ENCODE measurements at regions not wholly inside any gene's neighbourhood (a gene's known extent, or its start where the extent isn't known, plus 50 kb on each side); places are given as distances from the start of the nearest gene placed in this dataset.

GRCh38 chr15:47182818-47183217 lies 534.5 kb upstream of the SEMA6D start:
- H4K5ac ChIP-seq (ENCODE audit: insufficient read length, low read depth, low read length) = no peak overlapping the region
- peaks cover 78% of the 10 kb centered on the region for H3K27me3 Mint-ChIP-seq (ENCODE audit: low read depth)

More at GRCh38 chr15:47182818-47183217, 534.5 kb upstream of the SEMA6D start:
- Histone ChIP-seq H2BK5ac (ENCODE audit: insufficient read length, low read length) (no peak overlapping the region), H3K14ac (ENCODE audit: insufficient read depth, low read length) (no peak overlapping the region), H3K27ac (ENCODE audit: insufficient read length, low read depth, low read length) (no peak overlapping the region), H3K79me1 (ENCODE audit: insufficient read depth, low read depth, low read length, poor library complexity, severe bottlenecking) (no peaks in the 10 kb centered on the region), H3K23me2 (ENCODE audit: insufficient read length, low read depth, low read length, poor library complexity, severe bottlenecking) (peaks cover 13% of the 10 kb centered on the region), H2BK20ac (ENCODE audit: low read depth, low read length, poor library complexity, severe bottlenecking) (no peak overlapping the region), H4K91ac (ENCODE audit: insufficient read length, low read depth, low read length) (no peak overlapping the region), H2AK5ac (ENCODE audit: insufficient read length, low read length) (no peak overlapping the region), H4K8ac (replicated peaks; ENCODE audit: insufficient read length, low read depth, low read length) (no peak overlapping the region), H3K9me3 (ENCODE audit: control insufficient read depth, low read depth, low read length) (no peaks in the 10 kb centered on the region), H3K4me2 (ENCODE audit: insufficient read depth, insufficient read length, low read length) (no peak overlapping the region), H3K79me2 (ENCODE audit: insufficient read depth, low read length) (no peaks in the 10 kb centered on the region), H3T11ph (ENCODE audit: low read length) (no peak overlapping the region), H3K18ac (ENCODE audit: insufficient read length, low read depth, low read length) (no peak overlapping the region), H4K20me1 (ENCODE audit: control insufficient read depth, insufficient read depth, insufficient read length) (no peaks in the 10 kb centered on the region), H3K4me1 (ENCODE audit: insufficient read depth, low read length) (peaks cover 2% of the 10 kb centered on the region; the same call in 1 of the 2 replicates), H2AFZ (ENCODE audit: low read length) (no peak overlapping the region), H3K27me3 (ENCODE audit: insufficient read depth, low read length) (peaks cover 31% of the 10 kb centered on the region; the same call in 1 of the 2 replicates), H3K56ac (ENCODE audit: insufficient read length, low read depth, low read length) (no peak overlapping the region), H2BK12ac (ENCODE audit: insufficient read length, low read depth, low read length) (no peak overlapping the region), H2BK120ac (ENCODE audit: low read depth, low read length, poor library complexity, severe bottlenecking) (no peak overlapping the region), H3K23ac (ENCODE audit: insufficient read length, low read depth, low read length) (no peak overlapping the region), H3K9ac (ENCODE audit: extremely low read depth, insufficient read length, low read length) (no peak overlapping the region), H2BK15ac (ENCODE audit: low read depth, low read length) (no peak overlapping the region), H3K4ac (ENCODE audit: low read depth, low read length) (no peak overlapping the region)
- DNase-seq = no peak
- Mint-ChIP-seq H3K4me1 (peaks cover 23 to 26% of the 10 kb centered on the region in 2 experiments), H3K27ac (no peak overlapping the region), H3K9me3 (peaks cover 0 to 1% of the 10 kb centered on the region in 2 experiments; a peak in 3 of 5 replicates), H3K36me3 (ENCODE audit: insufficient read depth in 1 of 3, low read depth in 3 of 3) (no peaks in the 10 kb centered on the region; a peak in 1 of 7 replicates), H3K4me3 (no peak overlapping the region; a peak in 1 of 5 replicates)
- no CpG with 5 or more reads among the region's 2 CpGs for WGBS (ENCODE audit: extremely low coverage, insufficient read length, low lambda C conversion rate)
- TF ChIP-seq CTCF (conservative IDR thresholded peaks at IDR 0.05) = no peak

Data from H9 (cell line).